ENCODE measurements at regions not wholly inside any gene's neighbourhood (a gene's known extent, or its start where the extent isn't known, plus 50 kb on each side); places are given as distances from the start of the nearest gene placed in this dataset.

DNA sequence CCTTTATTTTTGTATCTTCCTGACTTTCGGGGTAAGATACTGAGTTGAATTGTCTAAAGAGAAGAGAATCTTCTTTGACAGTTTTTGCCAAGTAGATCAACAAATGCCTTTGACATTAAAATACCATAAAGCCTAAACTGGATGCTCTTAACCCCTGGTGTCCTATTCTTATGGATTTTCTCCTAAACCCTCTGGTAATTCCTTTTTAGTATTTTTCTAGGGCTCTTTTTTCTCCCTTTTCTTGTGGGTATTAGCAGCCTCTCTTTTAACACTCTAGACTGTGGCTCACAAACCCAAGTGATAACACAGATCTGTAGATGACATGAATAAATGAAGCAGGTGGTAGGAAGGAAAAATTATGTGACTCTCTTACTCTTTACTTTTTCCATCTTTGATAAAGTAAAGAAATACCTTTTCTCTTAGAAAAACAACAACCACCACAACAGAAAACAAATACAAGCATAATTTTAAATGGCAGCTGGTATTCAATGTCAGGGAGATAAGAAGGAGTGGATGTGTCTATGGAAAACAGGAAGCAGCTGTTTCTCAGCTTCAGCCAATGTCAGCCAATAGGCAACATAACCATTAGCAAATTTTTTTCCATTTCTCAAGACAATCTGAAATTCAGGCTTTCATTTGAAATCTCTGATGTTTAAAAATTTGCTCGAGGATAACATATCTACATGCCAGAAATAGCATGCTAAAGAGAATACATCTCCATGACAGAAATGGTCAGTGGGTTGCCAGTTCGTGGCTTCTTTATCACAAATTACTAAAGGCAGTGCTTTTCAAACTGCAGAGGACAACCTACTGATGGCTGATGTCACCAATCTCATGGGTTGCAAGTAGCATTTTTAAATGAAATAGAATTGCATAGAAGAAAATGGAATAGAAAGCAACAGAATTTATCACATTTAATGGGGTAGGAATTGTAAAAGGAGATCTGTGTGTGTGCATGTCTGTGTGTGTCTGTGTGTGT is 123.1 kb upstream of the KRR1 start:
- Histone ChIP-seq H3K36me3 (no peaks in the 10 kb centered on the region), H3K4me3 (no peak overlapping the region), H3K9me3 (peaks cover 0 to 2% of the 10 kb centered on the region in 2 donors), H3K4me1 (no peaks in the 10 kb centered on the region), H3K27ac (no peak overlapping the region), H3K27me3 (no peaks in the 10 kb centered on the region)
- ATAC-seq: no peak
- TF ChIP-seq, protein P1, sequence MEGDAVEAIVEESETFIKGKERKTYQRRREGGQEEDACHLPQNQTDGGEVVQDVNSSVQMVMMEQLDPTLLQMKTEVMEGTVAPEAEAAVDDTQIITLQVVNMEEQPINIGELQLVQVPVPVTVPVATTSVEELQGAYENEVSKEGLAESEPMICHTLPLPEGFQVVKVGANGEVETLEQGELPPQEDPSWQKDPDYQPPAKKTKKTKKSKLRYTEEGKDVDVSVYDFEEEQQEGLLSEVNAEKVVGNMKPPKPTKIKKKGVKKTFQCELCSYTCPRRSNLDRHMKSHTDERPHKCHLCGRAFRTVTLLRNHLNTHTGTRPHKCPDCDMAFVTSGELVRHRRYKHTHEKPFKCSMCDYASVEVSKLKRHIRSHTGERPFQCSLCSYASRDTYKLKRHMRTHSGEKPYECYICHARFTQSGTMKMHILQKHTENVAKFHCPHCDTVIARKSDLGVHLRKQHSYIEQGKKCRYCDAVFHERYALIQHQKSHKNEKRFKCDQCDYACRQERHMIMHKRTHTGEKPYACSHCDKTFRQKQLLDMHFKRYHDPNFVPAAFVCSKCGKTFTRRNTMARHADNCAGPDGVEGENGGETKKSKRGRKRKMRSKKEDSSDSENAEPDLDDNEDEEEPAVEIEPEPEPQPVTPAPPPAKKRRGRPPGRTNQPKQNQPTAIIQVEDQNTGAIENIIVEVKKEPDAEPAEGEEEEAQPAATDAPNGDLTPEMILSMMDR (IDR thresholded peaks at IDR 0.05): no peak
- no peak for DNase-seq
- intact Hi-C loops (cut with DNase I): no loop called here

DNA sequence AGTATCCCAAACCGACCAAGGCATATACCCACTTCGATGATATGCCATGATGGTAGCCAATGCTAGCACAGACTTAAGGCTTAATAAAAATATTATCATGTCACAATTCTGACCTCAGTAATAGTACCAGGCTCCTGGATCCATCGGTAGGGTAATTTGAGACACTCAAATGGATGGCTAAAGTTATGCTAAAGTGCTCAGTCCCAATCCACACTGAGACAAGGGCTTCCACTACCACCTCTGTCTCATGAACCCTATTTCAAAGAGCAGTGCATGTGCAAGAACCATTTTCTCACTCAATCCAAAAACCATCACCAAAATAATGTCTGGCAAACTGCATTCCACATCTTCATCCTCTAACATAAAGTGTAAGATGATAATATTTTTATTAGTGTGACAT is 122.4 kb upstream of the KRR1 start:
- ATAC-seq (no peak), DNase-seq (no peak)
- H3K36me3 ChIP-seq: no peaks in the 10 kb centered on the region
- H3K27me3 ChIP-seq: no peaks in the 10 kb centered on the region
- no peak overlapping the region for H3K4me3 ChIP-seq
- H3K4me1 ChIP-seq: no peaks in the 10 kb centered on the region
- intact Hi-C loops (cut with DNase I): no loop called here
- no peak overlapping the region for H3K27ac ChIP-seq
- peaks cover 0 to 2% of the 10 kb centered on the region in 2 donors for H3K9me3 ChIP-seq
- TF ChIP-seq, protein P1 (IDR thresholded peaks at IDR 0.05): no peak

DNA sequence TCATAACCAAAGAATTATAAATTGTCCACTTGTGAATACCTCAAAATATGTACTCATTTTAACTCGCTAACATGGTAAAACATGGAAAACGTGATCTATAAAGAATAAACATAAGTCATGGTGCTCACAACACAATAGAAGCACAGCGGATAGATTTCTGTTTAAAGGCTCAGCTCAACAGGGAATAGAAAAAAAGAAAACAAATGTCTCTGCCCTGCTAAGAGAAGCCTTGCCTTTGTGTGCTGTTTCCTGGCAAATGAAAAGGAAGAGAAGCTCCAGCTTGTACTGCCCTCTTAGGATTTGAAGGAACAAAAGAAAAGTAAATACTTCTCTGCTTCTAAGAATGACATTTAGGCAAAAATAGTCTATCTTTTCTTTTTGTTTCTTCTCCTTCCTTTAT is 121.0 kb upstream of the KRR1 start:
- TF ChIP-seq, protein P1 (IDR thresholded peaks at IDR 0.05): no peak
- peaks cover 0 to 2% of the 10 kb centered on the region in 2 donors for H3K9me3 ChIP-seq
- intact Hi-C loops (cut with DNase I): no loop called here
- no peaks in the 10 kb centered on the region for H3K27me3 ChIP-seq
- ATAC-seq: no peak
- no peaks in the 10 kb centered on the region for H3K4me1 ChIP-seq
- H3K27ac ChIP-seq: no peak overlapping the region
- no peak overlapping the region for H3K4me3 ChIP-seq
- DNase-seq: no peak
- no peaks in the 10 kb centered on the region for H3K36me3 ChIP-seq

DNA sequence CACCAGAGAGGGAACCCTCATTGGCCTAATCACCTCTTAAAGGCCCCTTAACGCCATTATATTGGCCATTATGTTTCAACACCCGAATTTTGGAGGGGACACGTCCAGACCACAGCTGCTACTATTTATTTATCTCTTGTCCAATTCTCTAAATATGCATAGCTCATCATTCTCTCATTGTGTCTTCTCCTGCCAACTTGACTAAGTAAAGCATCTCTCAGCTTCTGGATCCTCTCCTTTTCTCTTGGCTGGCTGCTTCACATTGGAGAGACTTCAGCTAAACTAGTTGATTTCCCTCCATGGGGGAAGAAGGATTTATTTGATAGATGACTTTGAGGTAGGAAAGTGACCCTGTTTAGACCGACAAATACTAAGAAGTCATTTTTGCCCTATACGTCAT is 120.4 kb upstream of the KRR1 start:
- no peak for DNase-seq
- intact Hi-C loops (cut with DNase I): no loop called here

DNA sequence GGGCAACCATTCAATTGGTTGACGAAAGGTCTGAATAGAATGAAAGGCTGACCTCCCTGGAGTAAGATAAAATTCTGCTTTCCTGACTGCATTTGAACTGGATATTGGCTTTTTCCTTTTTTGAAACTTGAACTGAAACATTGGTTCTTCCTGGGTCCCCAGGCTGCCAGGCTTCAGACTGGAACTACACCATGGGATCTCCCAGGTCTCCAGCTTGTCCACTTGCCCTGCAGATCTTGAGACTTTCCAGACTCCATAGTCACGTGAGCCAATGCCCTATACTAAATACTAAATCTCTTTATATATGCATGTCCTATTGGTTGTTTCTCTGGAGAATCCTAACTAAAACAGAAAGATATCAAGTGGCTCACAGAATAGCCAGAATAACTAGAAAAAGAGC is 118.7 kb upstream of the KRR1 start:
- TF ChIP-seq, protein P1 (IDR thresholded peaks at IDR 0.05): no peak
- Histone ChIP-seq H3K4me3 (no peak overlapping the region), H3K36me3 (no peaks in the 10 kb centered on the region), H3K9me3 (peaks cover 0 to 2% of the 10 kb centered on the region in 2 donors), H3K27ac (no peak overlapping the region), H3K4me1 (no peaks in the 10 kb centered on the region), H3K27me3 (no peaks in the 10 kb centered on the region)
- ATAC-seq: no peak
- intact Hi-C loops (cut with DNase I): no loop called here
- DNase-seq: no peak

More for the DNA sequence above, 120.4 kb upstream of the KRR1 start:
- Histone ChIP-seq H3K27ac (no peak overlapping the region), H3K27me3 (no peaks in the 10 kb centered on the region), H3K4me3 (no peak overlapping the region), H3K4me1 (no peaks in the 10 kb centered on the region), H3K36me3 (no peaks in the 10 kb centered on the region), H3K9me3 (peaks cover 0 to 2% of the 10 kb centered on the region in 2 donors)
- TF ChIP-seq, protein P1 (IDR thresholded peaks at IDR 0.05): no peak
- ATAC-seq: no peak

Measured in left lung (tissue), 4 donors.